GM18951 (cell line): ENCODE measurements at regions not wholly inside any gene's neighbourhood (a gene's known extent, or its start where the extent isn't known, plus 50 kb on each side); places are given as distances from the start of the nearest gene placed in this dataset.
"Not testable (repeated sequence)": the region's sequence is repeated elsewhere in the genome, so short reads cannot be mapped to it uniquely, and the experiment has no call there.

Source experiments
- POLR2A ChIP-seq: IDR thresholded peaks from 4 replicates; pipeline ENCODE4 v1.6.1; 2011; ENCODE audit warnings: mild to moderate bottlenecking; ENCODE audit not compliant: insufficient read length, insufficient read depth; ENCODE audit errors: extremely low read depth
- in situ Hi-C: fragments of 300-500 bp; cut with MboI; formaldehyde crosslinking; loops from one replicate; pipeline ENCODE4 v1.12.0; 2022; ENCODE audit warnings: low sequenced_read_pairs, mixed read lengths, inconsistent platforms; ENCODE audit not compliant: unreplicated experiment

DNA sequence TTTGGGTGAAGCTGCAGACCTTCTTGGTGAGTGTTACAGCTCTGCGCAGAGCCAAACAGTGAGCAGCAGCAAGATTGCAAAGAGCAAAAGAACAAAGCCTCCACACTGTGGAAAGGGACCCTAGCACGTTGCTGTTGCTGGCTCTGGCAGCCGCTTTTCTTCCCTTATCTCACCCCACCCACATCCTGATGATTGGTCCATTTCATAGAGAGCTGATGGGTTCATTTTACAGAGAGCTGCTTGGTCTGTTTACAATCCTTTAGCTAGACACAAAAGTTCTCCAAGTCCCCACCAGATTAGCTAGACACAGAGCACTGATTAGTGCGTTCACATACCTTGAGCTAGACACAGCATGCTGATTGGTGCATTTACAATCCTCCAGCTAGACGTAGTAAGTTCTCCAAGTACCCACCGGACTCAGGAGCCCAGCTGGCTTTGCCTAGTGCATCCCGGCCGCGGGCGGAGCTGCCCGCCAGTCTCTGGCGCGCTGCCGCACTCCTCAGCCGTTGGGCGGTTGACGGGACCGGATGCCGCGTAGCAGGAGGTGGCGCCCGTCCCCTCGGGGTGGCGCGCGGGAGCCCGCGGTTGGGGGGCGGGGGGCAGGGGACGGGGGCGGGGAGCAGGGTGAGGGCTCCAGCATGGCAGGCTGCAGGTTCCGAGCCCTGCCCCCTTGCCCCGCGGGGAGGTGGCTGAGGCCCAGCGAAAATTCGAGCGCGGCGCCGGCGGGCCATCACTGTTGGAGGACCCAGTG, 201.4 kb upstream of the C1QTNF3 start:
- TF ChIP-seq POLR2A = peak; percentile 36
- in situ Hi-C loops = not testable (repeated sequence)

DNA sequence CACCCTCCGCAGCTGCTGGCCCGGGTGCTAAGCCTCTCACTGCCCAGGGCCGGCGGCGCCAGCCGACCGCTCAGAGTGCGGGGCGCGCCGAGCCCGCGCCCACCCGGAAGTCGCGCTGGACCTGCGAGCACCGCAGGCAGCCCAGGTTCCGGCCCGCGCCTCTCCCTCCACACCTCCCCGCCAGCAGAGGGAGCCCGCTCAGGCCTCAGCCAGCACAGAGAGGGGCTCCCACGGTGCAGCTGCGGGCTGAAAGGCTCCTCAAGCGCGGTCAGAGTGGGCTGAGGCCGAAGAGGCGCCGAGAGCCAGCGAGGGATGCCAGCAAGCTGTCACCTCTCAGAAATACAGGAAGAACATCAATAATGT, 202.0 kb upstream of the C1QTNF3 start:
- in situ Hi-C loops = not testable (repeated sequence)

DNA sequence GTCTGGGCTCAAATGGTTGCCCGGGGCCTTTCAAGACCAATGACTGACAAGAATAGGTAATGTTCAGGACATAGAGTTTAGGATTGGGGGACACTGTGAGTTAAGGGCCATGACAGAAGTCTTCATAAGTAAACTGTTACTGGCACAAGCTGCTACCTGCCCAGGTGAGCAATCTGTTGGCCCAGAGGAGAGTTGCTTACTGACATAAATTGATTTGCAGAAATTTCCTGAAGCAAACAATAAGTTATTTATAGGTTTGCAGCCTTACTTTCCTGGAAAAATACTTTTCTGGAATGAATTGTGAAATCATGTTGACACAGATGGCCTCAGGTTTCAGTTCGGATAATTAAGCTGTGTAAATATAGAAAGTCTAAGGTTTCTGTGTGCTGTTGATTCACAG, 202.8 kb upstream of the C1QTNF3 start:
- in situ Hi-C loops = not testable (repeated sequence)

DNA sequence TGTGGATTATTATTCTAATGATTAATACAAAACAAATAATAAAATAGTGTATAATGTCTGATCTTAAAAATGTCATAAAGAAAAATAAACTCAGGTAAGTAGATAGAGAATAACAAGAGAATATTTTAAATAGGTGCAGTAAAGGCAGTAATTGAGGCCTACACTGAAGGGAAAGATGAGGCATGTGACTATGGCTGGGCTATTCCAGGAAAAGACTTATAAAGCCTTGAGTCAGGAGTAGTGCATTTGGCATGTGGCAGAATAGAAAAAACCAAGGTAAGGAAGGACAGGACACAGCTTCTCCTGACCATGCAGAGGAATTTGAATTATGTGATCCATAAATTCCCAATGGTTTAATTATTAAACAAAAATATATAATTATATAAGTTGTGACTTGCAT, 215.6 kb upstream of the C1QTNF3 start:
- in situ Hi-C loops = not testable (repeated sequence)

DNA sequence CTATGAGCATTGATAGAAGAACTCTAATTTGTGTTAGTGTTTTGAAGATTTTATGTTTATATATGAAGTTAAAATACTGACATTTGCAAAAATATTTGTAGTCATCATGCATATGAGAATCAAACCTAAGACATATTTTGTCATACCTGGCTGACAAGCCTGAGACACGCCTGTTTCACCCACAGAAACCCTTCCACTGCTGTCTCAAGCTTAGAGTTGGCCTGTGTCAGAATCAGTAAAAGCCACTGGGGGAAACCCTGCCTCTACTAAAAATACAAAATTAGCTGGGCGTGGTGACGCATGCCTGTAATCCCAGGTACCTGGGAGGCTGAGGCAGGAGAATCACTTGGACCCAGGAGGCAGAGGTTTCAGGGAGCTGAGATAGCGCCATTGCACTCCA, 218.0 kb upstream of the C1QTNF3 start:
- in situ Hi-C loops = not testable (repeated sequence)

DNA sequence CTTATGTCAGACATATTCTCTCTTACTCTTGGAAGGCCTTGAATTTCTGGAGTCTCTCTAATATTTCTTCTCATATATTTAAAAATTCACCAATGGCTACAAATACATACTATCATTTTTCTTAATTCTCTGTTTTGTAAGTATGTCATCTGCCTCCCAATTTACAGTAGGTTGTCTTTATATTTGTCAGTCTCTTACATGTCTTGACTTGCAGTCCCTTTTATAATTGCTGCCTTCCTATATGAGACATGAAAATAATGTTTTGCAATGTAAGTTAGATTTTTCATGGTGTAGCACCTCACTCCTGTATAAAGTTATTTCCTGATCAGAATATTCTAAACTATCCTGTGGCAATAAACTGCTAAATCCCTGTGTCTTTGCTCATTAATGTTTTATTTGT, 223.1 kb upstream of the C1QTNF3 start:
- in situ Hi-C loops = not testable (repeated sequence)

DNA sequence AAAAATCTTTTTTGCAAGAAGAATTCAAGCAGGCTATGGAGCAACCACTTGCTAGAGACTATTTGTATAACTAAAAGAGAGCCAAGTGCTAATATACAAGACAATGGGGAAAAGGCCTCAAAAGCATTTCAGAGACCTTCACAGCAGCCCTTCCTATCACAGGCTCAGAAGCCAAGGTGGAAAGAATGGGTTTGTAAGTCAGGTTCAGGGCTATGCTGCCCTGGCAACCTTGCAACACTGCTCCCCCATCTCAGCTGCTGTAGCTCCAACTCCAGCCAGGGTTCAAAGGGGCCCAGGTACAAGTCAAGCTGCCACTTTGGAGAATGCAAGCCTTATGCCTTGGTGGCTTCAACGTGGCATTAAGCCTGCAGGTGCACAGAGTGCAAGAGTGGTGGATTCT, 253.7 kb upstream of the C1QTNF3 start:
- in situ Hi-C loops = loop anchor here (25.0 kb wide), 1 partner anchor 141 kb away; no protein-coding TSS in a partner anchor

DNA sequence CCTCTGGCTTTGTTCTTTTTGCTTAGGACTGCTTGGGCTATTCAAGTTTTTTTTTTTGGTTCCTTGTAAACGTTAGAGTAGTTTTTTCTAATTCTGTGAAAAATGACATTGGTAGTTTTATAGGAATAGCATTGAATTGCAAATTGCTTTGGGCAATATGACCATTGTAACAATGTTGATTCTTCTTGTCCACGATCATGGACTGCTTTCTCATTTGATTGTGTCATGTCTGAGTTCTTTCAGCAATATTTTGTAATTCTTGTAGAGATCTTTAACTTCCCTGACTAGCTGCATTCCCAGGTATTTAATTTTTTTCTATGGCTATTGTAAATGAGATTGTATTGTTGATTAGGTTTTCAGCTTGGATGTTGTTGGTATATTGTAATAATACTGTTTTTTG, 286.2 kb upstream of the C1QTNF3 start:
- in situ Hi-C loops = not testable (repeated sequence)

DNA sequence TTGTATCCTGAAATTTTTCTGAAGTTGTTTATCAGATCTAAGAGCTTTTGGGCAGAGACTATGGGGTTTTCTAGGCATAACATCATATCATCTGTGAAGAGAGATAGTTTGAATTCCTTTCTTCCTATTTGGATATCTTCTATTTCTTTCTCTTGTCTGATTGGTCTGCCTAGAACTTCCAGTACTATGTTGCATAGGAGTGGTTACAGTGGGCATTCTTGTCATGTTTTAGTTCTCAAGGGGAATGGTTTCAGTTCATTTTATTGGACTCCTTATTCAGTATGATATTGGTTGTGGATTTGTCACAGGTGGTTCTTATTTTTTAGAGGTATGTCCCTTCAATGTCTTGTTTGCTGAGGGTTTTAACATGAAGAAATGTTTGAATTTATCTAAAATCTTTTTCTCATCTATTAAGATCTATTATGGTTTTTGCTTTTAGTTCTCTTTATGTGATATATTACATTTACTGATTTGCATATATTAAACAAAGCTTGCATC, 286.6 kb upstream of the C1QTNF3 start:
- in situ Hi-C loops = not testable (repeated sequence)

DNA sequence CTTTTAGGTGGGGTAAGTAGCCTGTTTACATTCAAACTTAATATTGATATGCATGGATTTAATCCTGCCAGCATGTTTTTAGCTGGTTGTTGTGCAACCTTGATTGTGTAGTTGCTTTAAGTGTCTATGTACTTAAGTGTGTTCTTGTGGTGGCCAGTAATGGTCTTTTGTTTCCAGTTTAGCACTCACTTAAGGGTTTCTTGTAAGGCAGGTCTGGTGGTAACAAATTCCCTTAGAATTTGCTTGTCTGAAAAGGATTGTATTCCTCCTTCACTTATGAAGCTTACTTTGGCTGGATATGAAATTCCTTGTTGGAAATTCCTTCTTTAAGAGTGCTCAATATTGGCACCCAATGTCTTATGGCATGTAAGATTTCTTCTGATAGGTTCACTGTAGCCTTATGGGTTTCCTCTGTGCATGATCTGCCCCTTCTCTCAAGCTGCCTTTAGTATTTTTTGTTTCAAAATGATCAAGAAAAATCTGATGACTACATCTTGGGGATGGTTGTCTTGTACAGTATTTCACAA, 289.0 kb upstream of the C1QTNF3 start:
- in situ Hi-C loops = not testable (repeated sequence)

DNA sequence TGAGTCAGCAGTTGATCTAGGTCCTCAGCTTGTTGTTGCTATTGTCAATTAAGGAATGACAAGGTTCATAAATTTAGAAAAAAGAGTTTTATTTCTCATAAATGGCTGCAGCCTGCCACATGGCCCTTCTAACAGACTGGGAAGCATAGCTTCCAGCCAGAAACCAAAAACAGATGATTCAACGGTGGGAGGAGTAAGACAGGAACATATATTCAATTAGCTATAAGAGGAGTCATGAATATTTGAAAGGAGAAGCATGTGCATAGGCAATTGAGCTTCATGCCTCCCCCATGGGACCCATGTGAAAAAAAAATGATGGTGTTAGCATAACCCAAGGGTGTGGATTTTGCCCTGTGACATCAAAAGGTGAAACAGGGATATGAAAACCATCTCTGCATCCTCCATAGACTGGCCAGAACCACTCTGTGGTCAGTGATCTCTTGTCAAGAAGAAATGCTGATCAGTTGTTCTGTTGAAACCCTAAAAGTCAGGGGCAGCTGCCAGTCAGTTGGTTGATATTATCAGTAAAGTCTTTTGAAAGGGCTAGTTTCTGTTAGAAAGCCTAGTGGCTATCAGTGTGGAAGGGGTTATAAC, 296.5 kb upstream of the C1QTNF3 start:
- in situ Hi-C loops = not testable (repeated sequence)

DNA sequence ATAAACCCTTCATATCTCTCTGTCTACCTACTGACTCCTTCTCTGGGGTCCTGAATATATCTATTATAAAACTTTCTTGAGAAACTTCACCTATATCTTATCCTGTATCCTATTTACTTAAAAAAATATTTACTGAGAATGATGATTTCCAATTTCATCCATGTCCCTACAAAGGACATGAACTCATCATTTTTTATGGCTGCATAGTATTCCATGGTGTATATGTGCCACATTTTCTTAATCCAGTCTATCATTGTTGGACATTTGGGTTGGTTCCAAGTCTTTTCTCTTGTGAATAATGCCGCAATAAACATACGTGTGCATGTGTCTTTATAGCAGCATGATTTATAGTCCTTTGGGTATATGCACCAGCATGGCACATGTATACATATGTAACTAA, 301.7 kb upstream of the RAI14 start:
- in situ Hi-C loops = not testable (repeated sequence)

DNA sequence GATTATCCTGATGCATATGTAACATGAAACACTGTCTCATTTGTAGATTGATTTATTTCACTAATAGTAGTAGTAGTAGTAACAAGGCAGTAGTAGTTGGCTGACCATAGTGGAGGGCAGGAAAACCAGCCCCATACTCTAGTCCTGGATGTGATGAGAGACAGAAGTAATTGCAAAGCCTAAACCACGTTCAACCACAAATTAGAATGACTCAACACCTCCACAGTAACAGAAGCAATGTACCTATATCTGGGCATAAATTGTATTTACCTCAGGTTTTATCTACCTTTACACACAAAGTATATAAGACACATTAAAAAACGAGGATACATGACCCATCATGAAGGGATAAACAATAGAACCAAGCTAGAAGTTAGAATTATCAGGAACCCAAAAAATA, 284.7 kb upstream of the RAI14 start:
- in situ Hi-C loops = not testable (repeated sequence)

DNA sequence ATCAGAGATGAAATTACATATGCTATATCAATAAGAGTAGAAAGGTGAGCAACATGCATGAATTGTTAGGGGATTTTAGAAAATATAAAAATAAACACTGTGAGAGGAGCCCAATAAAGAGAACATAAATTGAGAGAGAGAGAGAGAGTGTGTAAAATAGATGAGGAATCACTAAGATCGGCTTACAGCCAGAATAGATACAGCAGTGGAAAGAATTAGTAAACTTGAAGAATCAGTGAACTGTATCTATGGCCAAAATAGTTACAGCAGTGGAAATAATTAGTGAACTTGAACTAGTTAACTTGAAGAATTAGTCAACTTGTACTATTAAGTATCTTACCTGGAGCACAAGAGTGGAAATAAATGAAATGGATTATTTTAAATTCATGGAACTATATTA, 284.3 kb upstream of the RAI14 start:
- in situ Hi-C loops = not testable (repeated sequence)

DNA sequence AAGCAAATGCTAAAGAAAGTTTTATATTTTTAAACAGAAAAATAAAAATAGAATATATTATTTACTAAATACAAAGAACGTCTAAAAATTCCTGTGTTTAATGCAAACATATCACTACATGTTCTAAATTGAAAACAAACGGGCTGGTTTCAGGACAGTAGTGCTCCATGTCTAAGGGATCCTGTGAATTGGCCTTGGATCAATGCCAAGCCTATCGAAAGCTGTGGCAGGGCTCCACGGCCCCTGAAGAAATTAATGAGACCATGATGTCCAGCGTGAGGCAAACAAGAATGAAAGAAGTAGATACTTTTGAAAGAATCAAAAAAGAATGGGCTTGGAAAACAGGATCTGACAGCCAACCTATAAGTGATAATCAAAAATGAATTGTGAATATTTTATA, 283.4 kb upstream of the RAI14 start:
- in situ Hi-C loops = not testable (repeated sequence)

DNA sequence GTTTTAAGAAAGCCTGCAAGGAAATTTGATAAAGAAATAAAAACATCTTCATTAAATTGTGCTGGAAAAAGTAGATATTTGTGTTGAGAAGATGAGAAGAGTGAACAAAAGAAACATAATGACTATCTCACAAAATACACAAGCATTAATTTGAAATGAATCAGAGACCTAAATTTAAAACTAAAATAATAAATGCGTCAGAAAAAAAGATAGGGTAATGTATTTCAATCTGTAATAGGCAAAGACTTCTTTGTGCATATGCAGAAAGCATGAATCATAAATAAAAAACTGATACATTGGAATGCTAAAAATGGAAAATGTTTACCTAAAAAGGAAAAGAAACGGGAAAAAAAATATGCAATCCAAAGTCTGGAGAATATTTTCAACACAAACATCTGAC, 278.5 kb upstream of the RAI14 start:
- in situ Hi-C loops = not testable (repeated sequence)

DNA sequence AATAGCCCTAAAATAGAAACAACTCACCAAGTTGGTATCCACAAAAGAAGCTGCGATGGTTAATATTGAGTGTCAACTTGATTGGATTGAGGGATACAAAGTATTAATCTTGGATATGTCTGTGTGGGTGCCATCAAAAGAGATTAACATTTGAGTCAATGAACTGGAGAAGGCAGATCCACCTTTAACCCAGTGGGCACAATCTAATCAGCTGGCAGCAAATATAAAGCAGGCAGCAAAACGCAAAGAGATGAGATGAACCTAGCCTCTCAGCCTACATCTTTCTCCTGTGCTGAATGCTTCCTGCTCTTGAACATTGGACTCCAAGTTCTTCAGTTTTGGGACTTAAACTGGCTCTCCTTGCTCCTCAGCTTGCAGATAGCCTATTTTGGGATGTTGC, 277.6 kb upstream of the RAI14 start:
- in situ Hi-C loops = not testable (repeated sequence)

DNA sequence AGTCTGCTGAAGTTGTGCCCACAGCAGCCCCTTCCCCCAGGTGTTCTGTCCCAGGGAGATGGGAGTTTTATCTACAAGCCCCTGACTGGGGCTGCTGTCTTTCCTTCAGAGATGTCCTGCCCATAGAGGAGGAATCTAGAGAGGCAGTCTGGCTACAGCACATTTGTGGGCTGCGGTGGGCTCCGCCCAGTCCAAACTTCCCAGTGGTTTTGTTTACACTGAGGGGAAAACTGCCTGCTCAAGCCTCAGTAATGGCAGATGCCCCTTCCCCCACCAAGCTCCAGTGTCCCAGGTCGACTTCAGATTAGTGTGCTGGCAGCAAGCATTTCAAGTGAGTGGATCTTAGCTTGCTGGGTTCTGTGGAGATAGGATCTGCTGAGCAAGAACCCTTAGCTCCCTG, 267.4 kb upstream of the RAI14 start:
- in situ Hi-C loops = not testable (repeated sequence)
